B cell (primary cell): ENCODE measurements at regions not wholly inside any gene's neighbourhood (a gene's known extent, or its start where the extent isn't known, plus 50 kb on each side); places are given as distances from the start of the nearest gene placed in this dataset.

ENCODE experiments used
- ATAC-seq: fragments of 200-7000 bp; cut with Tn5 transposase; one replicate; pipeline ENCODE4 v1.10.0; 2021; ENCODE audit warnings: low read depth, mild to moderate bottlenecking, moderate number of reproducible peaks, moderate library complexity
- CTCF ChIA-PET: fragments of 350-600 bp; sonication (Branson Sonifier 250); formaldehyde crosslinking; loops from one replicate; lab custom pipeline; 2021; ENCODE audit warnings: antibody characterized with exemption, inconsistent platforms; lab: Charles Lee
- POLR2A ChIA-PET: fragments of 350-600 bp; sonication (Branson Sonifier 250); formaldehyde crosslinking; loops from one replicate; lab custom pipeline; 2021; ENCODE audit warnings: antibody characterized with exemption; lab: Charles Lee
- DNase-seq: peaks from one replicate; pipeline ENCODE4 v3.0.0; 2013
- H2AFZ ChIP-seq: 2 replicates; pipeline ENCODE4 v1.6.1; 2012; ENCODE audit warnings: mild to moderate bottlenecking, low read depth, low read length; ENCODE audit not compliant: insufficient read depth, poor library complexity, severe bottlenecking
- H3K27ac ChIP-seq, 2 donors: 1 replicate in 1 of 2; 2 replicates in 1 of 2; pipeline ENCODE4 v1.5.1; 2012 to 2013; ENCODE audit warnings: low read length in 2 of 2, mild to moderate bottlenecking in 2 of 2, moderate library complexity in 1 of 2
- H3K27me3 ChIP-seq, 4 experiments: fragments of 200-600 bp in 1 of 4; sonication (generic) in 1 of 4; replicated peaks in 1 of 4; 1 replicate in 2 of 4; 2 replicates in 2 of 4; pipeline versions ENCODE4 v1.6.1 to v1.7.0; 2013 to 2016; ENCODE audit warnings: low read length in 3 of 4, mild to moderate bottlenecking in 2 of 4, mixed read lengths in 1 of 4, moderate library complexity in 1 of 4; ENCODE audit not compliant: insufficient read depth in 4 of 4, control insufficient read depth in 3 of 4; ENCODE audit errors: control extremely low read depth in 1 of 4
- H3K36me3 ChIP-seq, 2 experiments: replicated peaks in 1 of 2; 1 replicate in 1 of 2; 2 replicates in 1 of 2; pipeline versions ENCODE4 v1.6.1 to v1.7.1; 2013; ENCODE audit warnings: low read length in 1 of 2; ENCODE audit not compliant: insufficient read depth in 2 of 2, control insufficient read depth in 1 of 2; ENCODE audit errors: control extremely low read depth in 1 of 2, extremely low read depth in 1 of 2
- H3K4me1 ChIP-seq, 2 donors: fragments of 200-600 bp in 1 of 2; sonication (generic) in 1 of 2; 1 replicate in 1 of 2; 2 replicates in 1 of 2; pipeline versions ENCODE4 v1.5.1 to v1.6.1; 2013 to 2017; ENCODE audit warnings: low read length in 2 of 2; ENCODE audit not compliant: control insufficient read depth in 2 of 2, insufficient read depth in 2 of 2
- H3K4me2 ChIP-seq: replicated peaks from 2 replicates; pipeline ENCODE3; 2012; ENCODE audit warnings: mild to moderate bottlenecking, low read depth, low read length; ENCODE audit not compliant: poor library complexity, severe bottlenecking
- H3K4me3 ChIP-seq, 5 experiments: fragments of 200-600 bp in 1 of 5; sonication (generic) in 1 of 5; 1 replicate in 3 of 5; 2 replicates in 2 of 5; pipeline versions ENCODE4 v1.5.1 to v1.7.0; 2011 to 2016; ENCODE audit warnings: low read length in 4 of 5, mild to moderate bottlenecking in 4 of 5, low read depth in 2 of 5, control low read depth in 1 of 5, moderate library complexity in 1 of 5; ENCODE audit not compliant: insufficient read depth in 1 of 5; ENCODE audit errors: control extremely low read depth in 1 of 5, extremely low read depth in 1 of 5
- H3K79me2 ChIP-seq: fragments of 200-600 bp; sonication (generic); one replicate; pipeline ENCODE4 v1.6.0; 2016; ENCODE audit warnings: low read length; ENCODE audit not compliant: control insufficient read depth, insufficient read depth
- H3K9ac ChIP-seq: fragments of 200-600 bp; sonication (generic); 2 replicates; pipeline ENCODE4 v1.6.1; 2017; ENCODE audit warnings: mild to moderate bottlenecking, low read length, moderate library complexity
- H3K9me3 ChIP-seq, 3 donors: one replicate each; pipeline versions ENCODE4 v1.6.1 to v1.7.1; 2013; ENCODE audit warnings: low read length in 2 of 3; ENCODE audit not compliant: control insufficient read depth in 2 of 3, insufficient read depth in 1 of 3; ENCODE audit errors: control extremely low read depth in 1 of 3
- H4K20me1 ChIP-seq: 2 replicates; pipeline ENCODE4 v1.6.0; 2012; ENCODE audit warnings: mild to moderate bottlenecking, low read length; ENCODE audit not compliant: insufficient read depth, control insufficient read depth, poor library complexity, severe bottlenecking
- H3K27ac Mint-ChIP-seq: one replicate; pipeline ENCODE4 v1.8.0; 2021; ENCODE audit warnings: mixed read lengths
- H3K27me3 Mint-ChIP-seq: one replicate; pipeline ENCODE4 v1.8.0; 2021; ENCODE audit warnings: mixed read lengths
- H3K4me1 Mint-ChIP-seq: one replicate; pipeline ENCODE4 v1.8.0; 2021; ENCODE audit warnings: mixed read lengths
- H3K4me3 Mint-ChIP-seq: one replicate; pipeline ENCODE4 v1.8.0; 2021; ENCODE audit warnings: mixed read lengths
- H3K9me3 Mint-ChIP-seq: one replicate; pipeline ENCODE4 v1.8.0; 2022; ENCODE audit warnings: mixed read lengths; ENCODE audit not compliant: insufficient read depth
- EZH2 ChIP-seq: IDR thresholded peaks from 2 replicates; pipeline ENCODE4 v1.6.1; 2012; ENCODE audit warnings: borderline replicate concordance, low read depth, mild to moderate bottlenecking, moderate library complexity, low read length; ENCODE audit not compliant: insufficient read depth, poor library complexity, severe bottlenecking
- WGBS: methylation state at CpG from one replicate; pipeline ENCODE4 v1.1.5; 2013; ENCODE audit warnings: missing lambda C conversion rate; ENCODE audit not compliant: insufficient coverage; 5-methylcytosine and 5-hydroxymethylcytosine counted together
- intact Hi-C: fragments of 100-400 bp; cut with micrococcal nuclease; formaldehyde crosslinking; loops from one replicate; pipeline ENCODE4 v1.10.0; 2022
- TF ChIP-seq, protein P1 (sequence below): fragments of 200-600 bp; IDR thresholded peaks from one replicate; pipeline ENCODE4 v1.8.0; 2022; ENCODE audit warnings: antibody characterized with exemption, mild to moderate bottlenecking

DNA sequence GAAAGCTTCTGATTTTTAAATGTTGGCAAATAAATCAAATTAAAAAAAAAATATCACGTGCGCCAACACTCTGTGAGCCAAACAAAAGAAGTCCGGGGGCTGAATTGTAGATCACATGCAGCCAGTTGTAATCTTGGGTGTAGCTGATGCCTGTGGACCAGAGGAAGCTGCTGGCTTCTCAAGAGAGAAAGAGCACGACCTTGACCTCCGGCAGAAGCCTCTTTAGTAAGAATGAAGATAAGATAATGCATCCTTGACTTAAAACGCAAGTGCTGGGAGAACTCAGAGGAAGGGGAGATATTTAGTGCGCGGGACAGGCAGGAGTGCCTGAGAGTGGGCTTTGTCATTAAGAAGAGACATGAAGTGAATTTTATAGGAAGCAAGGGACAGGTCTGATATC lies 162.8 kb upstream of the TBX3 start:
- H3K4me1 ChIP-seq = no peaks in the 10 kb centered on the region
- POLR2A ChIA-PET = no interaction called here
- no peak overlapping the region for H3K4me3 Mint-ChIP-seq
- no peak for DNase-seq
- H3K27ac Mint-ChIP-seq = no peak overlapping the region
- 91% methylated on average over 8 of the region's 8 CpGs for WGBS
- no peak overlapping the region for H2AFZ ChIP-seq
- H3K27me3 Mint-ChIP-seq = no peaks in the 10 kb centered on the region
- H3K4me1 Mint-ChIP-seq = no peaks in the 10 kb centered on the region
- no peaks in the 10 kb centered on the region for H3K9me3 Mint-ChIP-seq
- TF ChIP-seq, protein P1, sequence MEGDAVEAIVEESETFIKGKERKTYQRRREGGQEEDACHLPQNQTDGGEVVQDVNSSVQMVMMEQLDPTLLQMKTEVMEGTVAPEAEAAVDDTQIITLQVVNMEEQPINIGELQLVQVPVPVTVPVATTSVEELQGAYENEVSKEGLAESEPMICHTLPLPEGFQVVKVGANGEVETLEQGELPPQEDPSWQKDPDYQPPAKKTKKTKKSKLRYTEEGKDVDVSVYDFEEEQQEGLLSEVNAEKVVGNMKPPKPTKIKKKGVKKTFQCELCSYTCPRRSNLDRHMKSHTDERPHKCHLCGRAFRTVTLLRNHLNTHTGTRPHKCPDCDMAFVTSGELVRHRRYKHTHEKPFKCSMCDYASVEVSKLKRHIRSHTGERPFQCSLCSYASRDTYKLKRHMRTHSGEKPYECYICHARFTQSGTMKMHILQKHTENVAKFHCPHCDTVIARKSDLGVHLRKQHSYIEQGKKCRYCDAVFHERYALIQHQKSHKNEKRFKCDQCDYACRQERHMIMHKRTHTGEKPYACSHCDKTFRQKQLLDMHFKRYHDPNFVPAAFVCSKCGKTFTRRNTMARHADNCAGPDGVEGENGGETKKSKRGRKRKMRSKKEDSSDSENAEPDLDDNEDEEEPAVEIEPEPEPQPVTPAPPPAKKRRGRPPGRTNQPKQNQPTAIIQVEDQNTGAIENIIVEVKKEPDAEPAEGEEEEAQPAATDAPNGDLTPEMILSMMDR = no peak
- TF ChIP-seq EZH2 = no peak
- no peaks in the 10 kb centered on the region for H3K36me3 ChIP-seq
- intact Hi-C loops = no loop called here
- no peak overlapping the region for H3K4me3 ChIP-seq
- CTCF ChIA-PET = no interaction called here
- no peak overlapping the region for H3K4me2 ChIP-seq
- no peaks in the 10 kb centered on the region for H4K20me1 ChIP-seq
- no peak overlapping the region for H3K9ac ChIP-seq
- H3K27ac ChIP-seq = no peak overlapping the region
- H3K9me3 ChIP-seq = no peaks in the 10 kb centered on the region
- H3K79me2 ChIP-seq = no peaks in the 10 kb centered on the region
- no peaks in the 10 kb centered on the region for H3K27me3 ChIP-seq
- no peak for ATAC-seq

DNA sequence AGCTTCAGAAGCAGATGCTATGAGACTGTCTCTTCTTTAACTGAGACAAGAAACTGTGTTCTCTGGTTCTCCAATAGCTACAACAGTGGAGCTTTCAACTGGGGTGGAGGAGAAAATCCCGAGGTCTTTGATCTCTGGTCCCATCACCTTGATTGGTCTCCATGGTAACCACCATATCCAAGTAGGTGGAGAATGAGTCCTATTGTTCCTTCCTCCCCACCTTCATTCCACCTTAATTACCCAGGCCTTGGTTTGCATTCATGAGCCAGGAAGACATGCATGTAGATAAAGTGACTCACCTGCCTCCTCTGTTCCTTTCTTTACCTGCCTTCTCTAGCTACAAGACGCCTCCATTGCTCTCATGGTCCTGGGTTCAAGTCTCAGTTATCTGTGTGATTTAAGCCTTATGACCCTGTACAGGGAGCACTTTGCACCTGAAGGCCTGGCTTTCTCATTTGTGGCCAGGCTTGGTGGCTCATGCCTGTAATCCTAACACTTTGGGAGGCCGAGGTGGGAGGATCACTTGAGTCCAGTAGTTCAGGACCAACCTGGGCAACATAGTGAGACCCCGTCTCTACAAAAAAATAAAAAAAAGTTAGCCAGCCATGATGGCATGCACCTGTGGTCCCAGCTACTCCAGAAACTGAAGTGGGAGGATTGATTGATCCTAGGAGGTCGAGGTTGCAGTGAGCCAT lies 157.7 kb upstream of the TBX3 start:
- ATAC-seq = no peak
- no peaks in the 10 kb centered on the region for H3K4me1 ChIP-seq
- no peak overlapping the region for H3K4me3 ChIP-seq
- no peaks in the 10 kb centered on the region for H3K36me3 ChIP-seq
- no peaks in the 10 kb centered on the region for H3K79me2 ChIP-seq
- no peak overlapping the region for H3K27ac ChIP-seq
- H3K27me3 ChIP-seq = no peaks in the 10 kb centered on the region
- no peak for TF ChIP-seq EZH2
- TF ChIP-seq, protein P1 = no peak
- intact Hi-C loops = no loop called here
- H3K9ac ChIP-seq = no peak overlapping the region
- CTCF ChIA-PET = interaction anchor here (0.6 kb wide), 1 partner anchor 52 kb away, joined by 3 read pairs; no protein-coding TSS in a partner anchor
- 67% methylated on average over 3 of the region's 5 CpGs for WGBS
- Mint-ChIP-seq H3K27me3 (no peaks in the 10 kb centered on the region), H3K4me3 (no peak overlapping the region), H3K27ac (no peak overlapping the region), H3K9me3 (no peaks in the 10 kb centered on the region), H3K4me1 (no peaks in the 10 kb centered on the region)
- peaks cover 0 to 6% (median 0%) of the 10 kb centered on the region in 3 donors for H3K9me3 ChIP-seq
- no peak for DNase-seq
- POLR2A ChIA-PET = interaction anchor here (0.7 kb wide), 1 partner anchor 168 kb away, joined by 6 read pairs; no protein-coding TSS in a partner anchor
- H2AFZ ChIP-seq = no peak overlapping the region
- H4K20me1 ChIP-seq = no peaks in the 10 kb centered on the region
- no peak overlapping the region for H3K4me2 ChIP-seq
